ENCODE measurements at regions not wholly inside any gene's neighbourhood (a gene's known extent, or its start where the extent isn't known, plus 50 kb on each side); places are given as distances from the start of the nearest gene placed in this dataset.

DNA sequence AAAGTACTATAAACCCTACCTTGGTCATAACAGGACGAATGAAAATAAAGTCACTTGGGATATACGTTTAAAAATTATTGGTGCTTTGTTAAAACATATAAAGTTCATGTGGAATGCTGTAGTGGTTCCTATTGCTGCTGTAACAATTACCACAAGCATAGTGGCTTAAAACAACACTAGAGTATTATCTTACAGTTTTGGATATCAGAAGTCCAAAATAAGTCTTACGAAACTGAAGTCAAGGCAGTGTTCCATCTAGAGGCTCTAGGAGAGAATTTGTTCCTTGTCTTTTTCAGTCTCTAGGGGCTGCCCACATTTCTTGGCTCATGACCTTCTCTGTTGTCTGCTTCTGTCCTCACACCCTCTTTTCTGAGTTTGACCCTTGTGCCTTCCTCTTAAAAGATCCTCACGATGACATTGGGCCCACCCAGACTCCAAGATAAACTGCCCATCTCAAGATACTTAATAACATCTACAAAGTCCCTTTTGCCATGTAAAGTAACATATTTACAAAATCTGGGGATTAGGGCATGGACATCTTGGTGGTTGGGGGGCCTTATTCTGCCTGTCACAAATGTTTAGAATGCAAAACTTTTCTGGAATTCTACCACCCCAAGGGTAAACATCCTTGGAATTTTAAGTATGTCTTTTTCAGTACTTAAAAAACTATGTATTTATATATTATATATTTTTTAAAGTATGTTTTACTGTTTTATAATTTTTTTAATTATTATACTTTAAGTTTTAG, 178.1 kb downstream of the ETNK1 start:
- DNase-seq (ENCODE audit: low spot score in 2 of 2): no peak
- intact Hi-C loops (cut with DNase I; ENCODE audit: low total_unique reads): no loop called here
- H3K4me3 ChIP-seq (ENCODE audit: low read depth, poor library complexity, severe bottlenecking): no peak overlapping the region
- 84 to 86% methylated on average over 4 of the region's 4 CpGs for WGBS, 2 donors
- no peak for TF ChIP-seq POLR2A (IDR thresholded peaks at IDR 0.05)
- TF ChIP-seq, protein P1, sequence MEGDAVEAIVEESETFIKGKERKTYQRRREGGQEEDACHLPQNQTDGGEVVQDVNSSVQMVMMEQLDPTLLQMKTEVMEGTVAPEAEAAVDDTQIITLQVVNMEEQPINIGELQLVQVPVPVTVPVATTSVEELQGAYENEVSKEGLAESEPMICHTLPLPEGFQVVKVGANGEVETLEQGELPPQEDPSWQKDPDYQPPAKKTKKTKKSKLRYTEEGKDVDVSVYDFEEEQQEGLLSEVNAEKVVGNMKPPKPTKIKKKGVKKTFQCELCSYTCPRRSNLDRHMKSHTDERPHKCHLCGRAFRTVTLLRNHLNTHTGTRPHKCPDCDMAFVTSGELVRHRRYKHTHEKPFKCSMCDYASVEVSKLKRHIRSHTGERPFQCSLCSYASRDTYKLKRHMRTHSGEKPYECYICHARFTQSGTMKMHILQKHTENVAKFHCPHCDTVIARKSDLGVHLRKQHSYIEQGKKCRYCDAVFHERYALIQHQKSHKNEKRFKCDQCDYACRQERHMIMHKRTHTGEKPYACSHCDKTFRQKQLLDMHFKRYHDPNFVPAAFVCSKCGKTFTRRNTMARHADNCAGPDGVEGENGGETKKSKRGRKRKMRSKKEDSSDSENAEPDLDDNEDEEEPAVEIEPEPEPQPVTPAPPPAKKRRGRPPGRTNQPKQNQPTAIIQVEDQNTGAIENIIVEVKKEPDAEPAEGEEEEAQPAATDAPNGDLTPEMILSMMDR (IDR thresholded peaks at IDR 0.05): no peak

DNA sequence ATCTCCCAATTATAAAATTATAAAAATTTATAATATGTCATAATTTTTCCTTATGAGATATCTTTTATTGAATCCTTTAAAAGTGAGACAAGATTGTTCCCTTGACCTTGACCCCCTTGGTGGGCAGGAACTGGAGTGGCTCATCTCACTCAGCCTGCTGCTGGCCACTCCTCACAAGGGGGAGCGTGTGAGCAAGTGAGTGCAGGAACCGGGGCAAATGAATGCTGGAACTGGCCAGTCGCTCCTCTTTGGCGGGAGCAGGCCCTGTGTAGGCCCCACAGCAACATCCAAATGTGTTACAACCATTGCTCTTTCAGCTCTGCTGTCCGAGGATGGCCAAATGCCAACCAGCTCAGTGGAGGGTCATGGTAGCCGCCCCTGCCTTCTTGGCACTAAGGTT, 178.8 kb downstream of the ETNK1 start:
- 91 to 93% methylated on average over 6 of the region's 6 CpGs for WGBS, 2 donors
- TF ChIP-seq POLR2A (IDR thresholded peaks at IDR 0.05): no peak
- TF ChIP-seq, protein P1 (IDR thresholded peaks at IDR 0.05): no peak
- intact Hi-C loops (cut with DNase I; ENCODE audit: low total_unique reads): no loop called here
- no peak for DNase-seq (ENCODE audit: low spot score in 2 of 2)
- no peak overlapping the region for H3K4me3 ChIP-seq (ENCODE audit: low read depth, poor library complexity, severe bottlenecking)

DNA sequence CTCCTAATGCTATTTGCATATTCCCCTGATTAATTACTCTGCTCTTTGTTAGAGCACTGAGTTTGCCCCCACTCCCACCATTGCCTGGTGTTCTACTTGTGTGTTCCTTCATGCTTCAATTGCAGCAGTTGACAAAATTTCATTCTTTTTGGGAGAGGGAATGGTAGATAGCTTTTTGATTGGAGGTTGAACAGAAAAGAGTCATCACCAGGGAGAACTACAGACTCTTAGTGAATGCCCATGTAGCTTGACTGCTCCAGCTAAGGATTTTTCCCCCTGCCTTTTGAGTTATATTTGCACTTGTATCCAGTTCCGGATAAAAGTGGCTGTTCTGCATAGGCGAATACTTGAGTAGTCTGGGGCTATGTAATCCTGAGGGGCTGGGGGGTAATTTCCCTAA, 183.9 kb downstream of the ETNK1 start:
- no peak for TF ChIP-seq POLR2A (IDR thresholded peaks at IDR 0.05)
- TF ChIP-seq, protein P1 (IDR thresholded peaks at IDR 0.05): no peak
- no peak for DNase-seq (ENCODE audit: low spot score in 2 of 2)
- intact Hi-C loops (cut with DNase I; ENCODE audit: low total_unique reads): no loop called here
- H3K4me3 ChIP-seq (ENCODE audit: low read depth, poor library complexity, severe bottlenecking): no peak overlapping the region
- 77 to 89% methylated on average over 2 of the region's 2 CpGs for WGBS, 2 donors

DNA sequence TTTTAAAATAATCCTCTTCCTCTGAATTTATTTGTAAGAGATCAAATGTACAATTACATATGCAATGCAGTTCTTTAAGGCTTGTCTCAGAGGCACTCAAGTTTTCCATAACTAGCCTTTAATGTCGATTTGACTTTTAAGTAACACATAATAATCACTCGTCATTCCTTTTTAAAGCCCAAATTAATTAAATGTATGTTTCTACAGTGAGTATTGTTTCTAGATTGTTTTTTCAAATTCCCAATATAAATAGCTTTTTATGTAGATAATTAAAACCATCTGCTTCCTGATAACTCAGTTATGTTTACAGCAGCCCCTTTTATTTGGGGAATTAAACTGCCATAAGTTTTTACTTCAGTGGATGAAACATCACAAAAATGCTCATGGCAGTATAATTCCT, 185.1 kb downstream of the ETNK1 start:
- no peak for DNase-seq (ENCODE audit: low spot score in 2 of 2)
- WGBS, 2 donors: 59 to 61% methylated on average over 2 of the region's 2 CpGs
- intact Hi-C loops (cut with DNase I; ENCODE audit: low total_unique reads): no loop called here
- H3K4me3 ChIP-seq (ENCODE audit: low read depth, poor library complexity, severe bottlenecking): no peak overlapping the region
- no peak for TF ChIP-seq POLR2A (IDR thresholded peaks at IDR 0.05)
- TF ChIP-seq, protein P1 (IDR thresholded peaks at IDR 0.05): no peak

DNA sequence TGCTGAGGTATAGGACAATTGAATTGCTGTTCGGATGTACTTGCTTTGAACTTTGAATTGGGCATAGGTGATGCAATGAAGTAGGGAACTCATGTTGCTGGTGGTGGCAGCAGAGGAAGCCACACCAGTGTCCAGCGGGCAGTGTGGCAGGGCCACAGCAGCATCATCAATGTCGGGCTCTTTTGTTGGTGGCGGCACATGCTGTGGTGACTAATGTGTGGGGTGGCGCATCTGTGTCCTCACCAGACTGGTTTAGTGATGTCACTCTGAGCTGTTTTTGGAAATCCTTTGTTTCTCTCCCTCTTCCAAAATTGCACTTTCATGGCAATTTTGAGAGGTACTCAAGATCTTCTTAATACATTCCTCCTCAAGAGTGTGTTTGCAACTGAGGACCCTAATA, 187.6 kb downstream of the ETNK1 start:
- TF ChIP-seq, protein P1 (IDR thresholded peaks at IDR 0.05): no peak
- no peak for TF ChIP-seq POLR2A (IDR thresholded peaks at IDR 0.05)
- 91 to 92% methylated on average over 5 of the region's 5 CpGs for WGBS, 2 donors
- H3K4me3 ChIP-seq (ENCODE audit: low read depth, poor library complexity, severe bottlenecking): no peak overlapping the region
- no peak for DNase-seq (ENCODE audit: low spot score in 2 of 2)
- intact Hi-C loops (cut with DNase I; ENCODE audit: low total_unique reads): no loop called here

DNA sequence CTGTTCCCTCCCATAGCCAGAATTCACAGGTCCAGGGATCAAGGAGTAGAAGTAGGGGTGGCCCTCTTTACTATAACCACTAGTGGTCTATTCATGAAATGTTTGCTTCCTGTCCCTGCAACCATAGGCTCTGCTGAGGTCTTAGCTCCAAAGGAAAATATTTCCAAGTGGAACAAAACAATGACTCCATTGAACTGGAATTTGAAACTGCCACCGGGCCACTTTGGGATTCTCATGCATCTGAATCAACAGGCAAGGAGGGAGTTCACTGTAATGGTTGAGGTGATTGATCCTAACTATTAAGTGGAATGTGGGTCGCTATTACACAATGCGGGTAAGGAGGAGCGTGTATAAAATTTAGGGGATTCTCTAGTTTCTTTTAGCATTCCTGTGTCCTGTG, 197.0 kb downstream of the ETNK1 start:
- no peak for DNase-seq (ENCODE audit: low spot score in 2 of 2)
- 80 to 84% methylated on average over 4 of the region's 4 CpGs for WGBS, 2 donors
- H3K4me3 ChIP-seq (ENCODE audit: low read depth, poor library complexity, severe bottlenecking): no peak overlapping the region
- intact Hi-C loops (cut with DNase I; ENCODE audit: low total_unique reads): no loop called here
- TF ChIP-seq, protein P1 (IDR thresholded peaks at IDR 0.05): no peak
- TF ChIP-seq POLR2A (IDR thresholded peaks at IDR 0.05): no peak

All from lower leg skin (tissue), 4 donors.